WTC11 (cell line): ENCODE measurements at regions not wholly inside any gene's neighbourhood (a gene's known extent, or its start where the extent isn't known, plus 50 kb on each side); places are given as distances from the start of the nearest gene placed in this dataset.

Experiments
- ATAC-seq: fragments of 200-7000 bp; cut with Tn5 transposase; 2 replicates; pipeline ENCODE4 v1.10.0; 2021; ENCODE audit warnings: mild to moderate bottlenecking, moderate library complexity
- CTCF ChIA-PET: fragments of 300-600 bp; sonication (Branson Sonifier 250); formaldehyde crosslinking; loops from one replicate; lab custom pipeline; 2021; ENCODE audit warnings: antibody characterized with exemption; lab: Charles Lee
- POLR2A ChIA-PET: fragments of 350-600 bp; sonication (Branson Sonifier 250); formaldehyde crosslinking; loops from one replicate; lab custom pipeline; 2021; ENCODE audit warnings: antibody characterized with exemption; lab: Charles Lee
- DNase-seq: peaks from one replicate; pipeline ENCODE4 v3.0.0; 2021; ENCODE audit warnings: low spot score
- H3K27ac Mint-ChIP-seq: 2 replicates; pipeline ENCODE4 v1.8.0; 2021; ENCODE audit warnings: mixed read lengths
- H3K27me3 Mint-ChIP-seq: 2 replicates; pipeline ENCODE4 v1.8.0; 2021; ENCODE audit warnings: low read depth, mild to moderate bottlenecking, moderate library complexity, mixed read lengths
- H3K36me3 Mint-ChIP-seq: 2 replicates; pipeline ENCODE4 v1.8.0; 2021; ENCODE audit warnings: mixed read lengths
- H3K4me1 Mint-ChIP-seq: 2 replicates; pipeline ENCODE4 v1.8.0; 2022; ENCODE audit warnings: mixed read lengths
- H3K4me3 Mint-ChIP-seq: 2 replicates; pipeline ENCODE4 v1.8.0; 2021; ENCODE audit warnings: mild to moderate bottlenecking, moderate library complexity, mixed read lengths
- H3K9me3 Mint-ChIP-seq: 2 replicates; pipeline ENCODE4 v1.8.0; 2021; ENCODE audit warnings: mixed read lengths
- ATF1 ChIP-seq: sonication (generic); formaldehyde crosslinking; IDR thresholded peaks from 2 replicates; pipeline ENCODE4 v1.8.1; 2023; ENCODE audit warnings: mild to moderate bottlenecking, moderate library complexity, missing genetic modification reagents
- CREB1 ChIP-seq: sonication (generic); formaldehyde crosslinking; IDR thresholded peaks from 2 replicates; pipeline ENCODE4 v1.8.0; 2023; ENCODE audit warnings: mild to moderate bottlenecking, missing genetic modification reagents
- FOXK1 ChIP-seq: sonication (generic); formaldehyde crosslinking; IDR thresholded peaks from 2 replicates; pipeline ENCODE4 v1.8.0; 2022; ENCODE audit warnings: mild to moderate bottlenecking, moderate library complexity, missing genetic modification reagents
- NFE2L1 ChIP-seq: sonication (generic); formaldehyde crosslinking; IDR thresholded peaks from 2 replicates; pipeline ENCODE4 v1.8.1; 2023; ENCODE audit warnings: missing genetic modification reagents
- NR1H2 ChIP-seq: sonication (generic); formaldehyde crosslinking; IDR thresholded peaks from 2 replicates; pipeline ENCODE4 v1.9.0; 2021; ENCODE audit warnings: mild to moderate bottlenecking, moderate library complexity, missing genetic modification reagents
- RORB ChIP-seq: fragments of 250-450 bp; sonication (Bioruptor Pico); IDR thresholded peaks from 2 replicates; pipeline ENCODE4 v1.9.0; 2021; ENCODE audit warnings: mild to moderate bottlenecking
- SMAD4 ChIP-seq: sonication (generic); formaldehyde crosslinking; IDR thresholded peaks from 2 replicates; pipeline ENCODE4 v1.8.0; 2022; ENCODE audit warnings: mild to moderate bottlenecking, missing genetic modification reagents
- SP1 ChIP-seq: sonication (generic); formaldehyde crosslinking; conservative IDR thresholded peaks from 2 replicates; pipeline ENCODE4 v1.8.1; 2022; ENCODE audit warnings: missing genetic modification reagents
- ZNF138 ChIP-seq: sonication (generic); formaldehyde crosslinking; conservative IDR thresholded peaks from 2 replicates; pipeline ENCODE4 v1.8.1; 2022; ENCODE audit warnings: mild to moderate bottlenecking, moderate library complexity, missing genetic modification reagents
- ZNF232 ChIP-seq: sonication (generic); formaldehyde crosslinking; IDR thresholded peaks from 2 replicates; pipeline ENCODE4 v1.8.0; 2022; ENCODE audit warnings: mild to moderate bottlenecking, missing genetic modification reagents
- ZNF263 ChIP-seq: sonication (generic); formaldehyde crosslinking; IDR thresholded peaks from 2 replicates; pipeline ENCODE4 v1.8.1; 2022; ENCODE audit warnings: low read depth, mild to moderate bottlenecking, moderate library complexity, missing genetic modification reagents
- ZNF317 ChIP-seq: sonication (generic); formaldehyde crosslinking; IDR thresholded peaks from 2 replicates; pipeline ENCODE4 v1.8.1; 2023; ENCODE audit warnings: low read depth, mild to moderate bottlenecking, moderate library complexity, missing genetic modification reagents, borderline replicate concordance
- TF ChIP-seq, protein P1 (sequence below): sonication (generic); formaldehyde crosslinking; IDR thresholded peaks from 2 replicates; pipeline ENCODE4 v1.8.0; 2022; ENCODE audit warnings: mild to moderate bottlenecking, missing genetic modification reagents
- TF ChIP-seq, protein P2 (sequence below): sonication (generic); formaldehyde crosslinking; IDR thresholded peaks from 2 replicates; pipeline ENCODE4 v1.8.1; 2022; ENCODE audit warnings: mild to moderate bottlenecking, missing genetic modification reagents, moderate library complexity, borderline replicate concordance
- TF ChIP-seq, protein P3 (sequence below): sonication (generic); formaldehyde crosslinking; IDR thresholded peaks from 2 replicates; pipeline ENCODE4 v1.8.1; 2023; ENCODE audit warnings: mild to moderate bottlenecking, missing genetic modification reagents, borderline replicate concordance
- TF ChIP-seq, protein P4 (sequence below): fragments of 200-600 bp; IDR thresholded peaks from 2 replicates; pipeline ENCODE4 v1.8.0; 2022; ENCODE audit warnings: antibody characterized with exemption
- TF ChIP-seq, protein P5 (sequence below): sonication (generic); formaldehyde crosslinking; IDR thresholded peaks from 2 replicates; pipeline ENCODE4 v1.8.1; 2023; ENCODE audit warnings: mild to moderate bottlenecking, missing genetic modification reagents, moderate library complexity
- TF ChIP-seq, protein P6 (sequence below): sonication (generic); formaldehyde crosslinking; IDR thresholded peaks from 2 replicates; pipeline ENCODE4 v1.8.1; 2023; ENCODE audit warnings: mild to moderate bottlenecking, missing genetic modification reagents, moderate library complexity
- TF ChIP-seq, protein P7 (sequence below): sonication (generic); formaldehyde crosslinking; IDR thresholded peaks from 2 replicates; pipeline ENCODE4 v1.8.1; 2022; ENCODE audit warnings: mild to moderate bottlenecking, moderate library complexity, missing genetic modification reagents

DNA sequence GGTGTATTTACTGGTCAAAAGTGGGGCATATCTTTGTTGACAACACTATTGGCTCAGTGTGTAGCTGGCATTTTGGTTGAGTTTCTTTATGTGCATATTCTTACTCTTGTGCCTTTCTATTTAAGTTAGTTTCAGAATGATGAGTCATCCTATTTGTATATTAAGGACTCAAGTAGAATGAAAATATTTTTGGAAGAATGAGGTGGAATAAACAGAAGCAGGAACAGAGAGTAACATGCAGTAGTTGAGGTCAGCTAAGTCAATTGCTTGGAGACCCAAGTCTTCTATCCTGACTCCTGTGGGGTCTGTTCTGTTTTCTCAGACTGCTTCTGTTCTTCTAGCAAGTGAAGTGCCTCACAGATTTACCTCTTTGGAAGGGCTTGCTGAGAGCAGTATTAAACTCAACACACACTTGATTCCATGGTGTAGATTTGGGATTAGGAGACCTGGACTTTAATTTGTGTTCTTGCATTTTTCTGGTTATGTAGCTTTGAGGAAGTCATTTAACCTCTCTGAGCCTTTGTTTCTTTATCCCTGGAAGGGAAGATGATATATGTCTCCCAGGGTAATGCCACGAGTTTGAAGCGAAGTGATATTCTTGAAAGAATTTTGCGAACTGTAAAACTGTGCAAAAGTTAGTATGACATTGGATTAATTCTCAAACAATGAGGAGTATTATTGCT lies 324.3 kb downstream of the QKI start:
- TF ChIP-seq ATF1 (CRISPR knock-in tag) (no peak), CREB1 (CRISPR knock-in tag) (no peak), FOXK1 (no peak), ZNF317 (CRISPR knock-in tag) (no peak), ZNF263 (CRISPR knock-in tag) (no peak), SMAD4 (CRISPR knock-in tag) (no peak), NR1H2 (CRISPR knock-in tag) (no peak), SP1 (CRISPR knock-in tag) (no peak), ZNF138 (CRISPR knock-in tag) (no peak), NFE2L1 (CRISPR knock-in tag) (no peak), ZNF232 (CRISPR knock-in tag) (no peak), RORB (CRISPR knock-in tag) (no peak)
- TF ChIP-seq, protein P1, sequence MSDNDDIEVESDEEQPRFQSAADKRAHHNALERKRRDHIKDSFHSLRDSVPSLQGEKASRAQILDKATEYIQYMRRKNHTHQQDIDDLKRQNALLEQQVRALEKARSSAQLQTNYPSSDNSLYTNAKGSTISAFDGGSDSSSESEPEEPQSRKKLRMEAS = no peak
- TF ChIP-seq, protein P2, sequence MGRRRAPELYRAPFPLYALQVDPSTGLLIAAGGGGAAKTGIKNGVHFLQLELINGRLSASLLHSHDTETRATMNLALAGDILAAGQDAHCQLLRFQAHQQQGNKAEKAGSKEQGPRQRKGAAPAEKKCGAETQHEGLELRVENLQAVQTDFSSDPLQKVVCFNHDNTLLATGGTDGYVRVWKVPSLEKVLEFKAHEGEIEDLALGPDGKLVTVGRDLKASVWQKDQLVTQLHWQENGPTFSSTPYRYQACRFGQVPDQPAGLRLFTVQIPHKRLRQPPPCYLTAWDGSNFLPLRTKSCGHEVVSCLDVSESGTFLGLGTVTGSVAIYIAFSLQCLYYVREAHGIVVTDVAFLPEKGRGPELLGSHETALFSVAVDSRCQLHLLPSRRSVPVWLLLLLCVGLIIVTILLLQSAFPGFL (CRISPR knock-in tag) = no peak
- TF ChIP-seq, protein P3, sequence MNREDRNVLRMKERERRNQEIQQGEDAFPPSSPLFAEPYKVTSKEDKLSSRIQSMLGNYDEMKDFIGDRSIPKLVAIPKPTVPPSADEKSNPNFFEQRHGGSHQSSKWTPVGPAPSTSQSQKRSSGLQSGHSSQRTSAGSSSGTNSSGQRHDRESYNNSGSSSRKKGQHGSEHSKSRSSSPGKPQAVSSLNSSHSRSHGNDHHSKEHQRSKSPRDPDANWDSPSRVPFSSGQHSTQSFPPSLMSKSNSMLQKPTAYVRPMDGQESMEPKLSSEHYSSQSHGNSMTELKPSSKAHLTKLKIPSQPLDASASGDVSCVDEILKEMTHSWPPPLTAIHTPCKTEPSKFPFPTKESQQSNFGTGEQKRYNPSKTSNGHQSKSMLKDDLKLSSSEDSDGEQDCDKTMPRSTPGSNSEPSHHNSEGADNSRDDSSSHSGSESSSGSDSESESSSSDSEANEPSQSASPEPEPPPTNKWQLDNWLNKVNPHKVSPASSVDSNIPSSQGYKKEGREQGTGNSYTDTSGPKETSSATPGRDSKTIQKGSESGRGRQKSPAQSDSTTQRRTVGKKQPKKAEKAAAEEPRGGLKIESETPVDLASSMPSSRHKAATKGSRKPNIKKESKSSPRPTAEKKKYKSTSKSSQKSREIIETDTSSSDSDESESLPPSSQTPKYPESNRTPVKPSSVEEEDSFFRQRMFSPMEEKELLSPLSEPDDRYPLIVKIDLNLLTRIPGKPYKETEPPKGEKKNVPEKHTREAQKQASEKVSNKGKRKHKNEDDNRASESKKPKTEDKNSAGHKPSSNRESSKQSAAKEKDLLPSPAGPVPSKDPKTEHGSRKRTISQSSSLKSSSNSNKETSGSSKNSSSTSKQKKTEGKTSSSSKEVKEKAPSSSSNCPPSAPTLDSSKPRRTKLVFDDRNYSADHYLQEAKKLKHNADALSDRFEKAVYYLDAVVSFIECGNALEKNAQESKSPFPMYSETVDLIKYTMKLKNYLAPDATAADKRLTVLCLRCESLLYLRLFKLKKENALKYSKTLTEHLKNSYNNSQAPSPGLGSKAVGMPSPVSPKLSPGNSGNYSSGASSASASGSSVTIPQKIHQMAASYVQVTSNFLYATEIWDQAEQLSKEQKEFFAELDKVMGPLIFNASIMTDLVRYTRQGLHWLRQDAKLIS (CRISPR knock-in tag) = no peak
- TF ChIP-seq, protein P4, sequence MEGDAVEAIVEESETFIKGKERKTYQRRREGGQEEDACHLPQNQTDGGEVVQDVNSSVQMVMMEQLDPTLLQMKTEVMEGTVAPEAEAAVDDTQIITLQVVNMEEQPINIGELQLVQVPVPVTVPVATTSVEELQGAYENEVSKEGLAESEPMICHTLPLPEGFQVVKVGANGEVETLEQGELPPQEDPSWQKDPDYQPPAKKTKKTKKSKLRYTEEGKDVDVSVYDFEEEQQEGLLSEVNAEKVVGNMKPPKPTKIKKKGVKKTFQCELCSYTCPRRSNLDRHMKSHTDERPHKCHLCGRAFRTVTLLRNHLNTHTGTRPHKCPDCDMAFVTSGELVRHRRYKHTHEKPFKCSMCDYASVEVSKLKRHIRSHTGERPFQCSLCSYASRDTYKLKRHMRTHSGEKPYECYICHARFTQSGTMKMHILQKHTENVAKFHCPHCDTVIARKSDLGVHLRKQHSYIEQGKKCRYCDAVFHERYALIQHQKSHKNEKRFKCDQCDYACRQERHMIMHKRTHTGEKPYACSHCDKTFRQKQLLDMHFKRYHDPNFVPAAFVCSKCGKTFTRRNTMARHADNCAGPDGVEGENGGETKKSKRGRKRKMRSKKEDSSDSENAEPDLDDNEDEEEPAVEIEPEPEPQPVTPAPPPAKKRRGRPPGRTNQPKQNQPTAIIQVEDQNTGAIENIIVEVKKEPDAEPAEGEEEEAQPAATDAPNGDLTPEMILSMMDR = no peak
- TF ChIP-seq, protein P5, sequence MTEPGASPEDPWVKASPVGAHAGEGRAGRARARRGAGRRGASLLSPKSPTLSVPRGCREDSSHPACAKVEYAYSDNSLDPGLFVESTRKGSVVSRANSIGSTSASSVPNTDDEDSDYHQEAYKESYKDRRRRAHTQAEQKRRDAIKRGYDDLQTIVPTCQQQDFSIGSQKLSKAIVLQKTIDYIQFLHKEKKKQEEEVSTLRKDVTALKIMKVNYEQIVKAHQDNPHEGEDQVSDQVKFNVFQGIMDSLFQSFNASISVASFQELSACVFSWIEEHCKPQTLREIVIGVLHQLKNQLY = no peak
- TF ChIP-seq, protein P6, sequence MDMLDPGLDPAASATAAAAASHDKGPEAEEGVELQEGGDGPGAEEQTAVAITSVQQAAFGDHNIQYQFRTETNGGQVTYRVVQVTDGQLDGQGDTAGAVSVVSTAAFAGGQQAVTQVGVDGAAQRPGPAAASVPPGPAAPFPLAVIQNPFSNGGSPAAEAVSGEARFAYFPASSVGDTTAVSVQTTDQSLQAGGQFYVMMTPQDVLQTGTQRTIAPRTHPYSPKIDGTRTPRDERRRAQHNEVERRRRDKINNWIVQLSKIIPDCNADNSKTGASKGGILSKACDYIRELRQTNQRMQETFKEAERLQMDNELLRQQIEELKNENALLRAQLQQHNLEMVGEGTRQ (CRISPR knock-in tag) = no peak
- TF ChIP-seq, protein P7, sequence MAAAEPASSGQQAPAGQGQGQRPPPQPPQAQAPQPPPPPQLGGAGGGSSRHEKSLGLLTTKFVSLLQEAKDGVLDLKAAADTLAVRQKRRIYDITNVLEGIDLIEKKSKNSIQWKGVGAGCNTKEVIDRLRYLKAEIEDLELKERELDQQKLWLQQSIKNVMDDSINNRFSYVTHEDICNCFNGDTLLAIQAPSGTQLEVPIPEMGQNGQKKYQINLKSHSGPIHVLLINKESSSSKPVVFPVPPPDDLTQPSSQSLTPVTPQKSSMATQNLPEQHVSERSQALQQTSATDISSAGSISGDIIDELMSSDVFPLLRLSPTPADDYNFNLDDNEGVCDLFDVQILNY (CRISPR knock-in tag) = no peak
- Mint-ChIP-seq H3K27ac (no peak overlapping the region), H3K36me3 (no peaks in the 10 kb centered on the region), H3K4me1 (peaks cover 25% of the 10 kb centered on the region), H3K27me3 (no peaks in the 10 kb centered on the region; the same call in 1 of the 2 replicates), H3K9me3 (peaks cover 8% of the 10 kb centered on the region; the same call in 1 of the 2 replicates), H3K4me3 (no peak overlapping the region)
- no peak for ATAC-seq
- DNase-seq = no peak
- CTCF ChIA-PET = no interaction called here
- POLR2A ChIA-PET = no interaction called here
